Left ventricle myocardium inferior (tissue), 1 donor: ENCODE measurements at regions not wholly inside any gene's neighbourhood (a gene's known extent, or its start where the extent isn't known, plus 50 kb on each side); places are given as distances from the start of the nearest gene placed in this dataset.
A peak's percentile ranks its signal among the peaks of the same experiment; 100 is the strongest.

Source experiments
- DNase-seq: peaks from one replicate; pipeline ENCODE4 v3.0.0-alpha.2; 2020
- H3K27ac ChIP-seq: fragments of 200-600 bp; replicated peaks from 2 replicates; pipeline ENCODE4 v1.8.0; 2021
- H3K27me3 ChIP-seq: fragments of 200-600 bp; 2 replicates; pipeline ENCODE4 v1.8.0; 2021; ENCODE audit warnings: low read depth
- H3K36me3 ChIP-seq: fragments of 200-600 bp; 2 replicates; pipeline ENCODE4 v1.8.0; 2021
- H3K4me1 ChIP-seq: fragments of 200-600 bp; 2 replicates; pipeline ENCODE4 v1.8.0; 2021
- H3K4me3 ChIP-seq: fragments of 200-600 bp; 2 replicates; pipeline ENCODE4 v1.8.0; 2021; ENCODE audit warnings: mild to moderate bottlenecking, moderate library complexity
- H3K9me3 ChIP-seq: fragments of 200-600 bp; replicated peaks from 2 replicates; pipeline ENCODE4 v1.8.0; 2021
- intact Hi-C: fragments of 100-400 bp; cut with micrococcal nuclease; formaldehyde crosslinking; loops from one replicate; pipeline ENCODE4 v1.11.0; 2022
- TF ChIP-seq, protein P1 (sequence below): fragments of 200-600 bp; IDR thresholded peaks from 2 replicates; pipeline ENCODE4 v1.8.0; 2021; ENCODE audit warnings: antibody characterized with exemption, mild to moderate bottlenecking, borderline replicate concordance
- donor health status: DM: no; HTN: yes; CAD: no; lungs with severe emphysema.

DNA sequence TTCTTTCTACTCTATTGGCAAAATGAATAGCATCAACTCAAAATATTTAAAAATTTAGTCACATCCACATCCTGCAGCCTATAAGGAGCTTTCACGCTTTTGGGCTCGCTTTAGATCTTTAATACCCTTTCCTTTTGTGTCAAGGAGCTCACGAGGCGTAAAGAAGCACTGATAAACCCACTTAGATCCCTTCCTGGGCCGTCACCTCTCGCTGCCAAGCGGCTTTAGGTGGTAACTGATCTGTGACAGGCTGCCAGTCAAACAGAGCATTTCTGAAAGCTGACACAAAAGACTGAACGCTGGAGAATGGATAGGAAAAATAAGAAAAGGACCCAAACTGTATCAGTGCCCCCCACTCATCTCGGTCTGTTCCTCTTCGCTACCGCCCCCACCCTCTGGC, 385.7 kb upstream of the MMS22L start:
- TF ChIP-seq, protein P1, sequence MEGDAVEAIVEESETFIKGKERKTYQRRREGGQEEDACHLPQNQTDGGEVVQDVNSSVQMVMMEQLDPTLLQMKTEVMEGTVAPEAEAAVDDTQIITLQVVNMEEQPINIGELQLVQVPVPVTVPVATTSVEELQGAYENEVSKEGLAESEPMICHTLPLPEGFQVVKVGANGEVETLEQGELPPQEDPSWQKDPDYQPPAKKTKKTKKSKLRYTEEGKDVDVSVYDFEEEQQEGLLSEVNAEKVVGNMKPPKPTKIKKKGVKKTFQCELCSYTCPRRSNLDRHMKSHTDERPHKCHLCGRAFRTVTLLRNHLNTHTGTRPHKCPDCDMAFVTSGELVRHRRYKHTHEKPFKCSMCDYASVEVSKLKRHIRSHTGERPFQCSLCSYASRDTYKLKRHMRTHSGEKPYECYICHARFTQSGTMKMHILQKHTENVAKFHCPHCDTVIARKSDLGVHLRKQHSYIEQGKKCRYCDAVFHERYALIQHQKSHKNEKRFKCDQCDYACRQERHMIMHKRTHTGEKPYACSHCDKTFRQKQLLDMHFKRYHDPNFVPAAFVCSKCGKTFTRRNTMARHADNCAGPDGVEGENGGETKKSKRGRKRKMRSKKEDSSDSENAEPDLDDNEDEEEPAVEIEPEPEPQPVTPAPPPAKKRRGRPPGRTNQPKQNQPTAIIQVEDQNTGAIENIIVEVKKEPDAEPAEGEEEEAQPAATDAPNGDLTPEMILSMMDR = no peak
- H3K4me3 ChIP-seq = peak overlapping the region; percentile 57
- no peaks in the 10 kb centered on the region for H3K36me3 ChIP-seq
- peaks cover 16% of the 10 kb centered on the region for H3K4me1 ChIP-seq
- DNase-seq = no peak
- intact Hi-C loops = no loop called here
- no peaks in the 10 kb centered on the region for H3K9me3 ChIP-seq
- H3K27me3 ChIP-seq = no peaks in the 10 kb centered on the region
- H3K27ac ChIP-seq = peak overlapping the region; percentile 41

DNA sequence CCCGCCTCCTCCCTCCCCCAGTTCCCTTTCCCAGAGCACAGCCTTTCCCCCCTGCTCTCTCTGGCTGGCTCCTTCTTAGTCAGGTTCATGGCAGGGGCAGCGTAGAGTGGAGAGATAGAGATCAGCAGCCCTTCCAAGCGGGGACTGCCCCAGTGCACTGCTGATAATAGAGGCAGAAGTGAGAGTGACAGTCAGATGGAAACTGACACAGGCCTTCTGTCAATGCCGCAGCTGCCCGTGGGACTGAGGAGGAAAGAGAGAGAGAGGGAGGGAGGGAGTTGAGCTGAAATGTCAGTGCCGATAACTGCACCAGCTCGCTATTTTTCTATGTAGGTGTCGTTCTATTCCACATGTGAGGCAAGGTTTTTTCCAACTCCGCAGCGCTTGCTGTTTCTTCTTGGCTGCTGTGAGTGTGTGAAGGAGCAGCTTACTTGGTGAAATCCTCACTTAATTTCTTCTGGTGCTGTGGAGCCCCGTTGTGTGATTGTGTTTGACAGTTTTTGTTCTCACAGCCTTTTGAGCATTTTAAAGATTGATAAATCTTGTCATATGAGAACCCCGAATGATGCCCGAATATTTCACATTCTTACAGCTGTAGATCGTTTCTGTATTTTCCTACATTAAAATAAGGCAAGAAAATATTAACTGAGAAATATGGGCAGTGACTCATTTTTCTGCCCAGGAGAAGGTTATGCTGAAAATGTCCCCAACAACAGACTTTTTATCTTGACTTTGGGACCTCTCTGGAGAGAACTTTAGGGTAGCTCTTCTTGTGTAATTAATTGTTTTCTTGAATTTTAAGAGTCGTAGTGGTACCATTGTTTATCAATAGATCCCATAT, 386.4 kb upstream of the MMS22L start:
- peak overlapping the region; percentile 57 for H3K4me3 ChIP-seq
- no peaks in the 10 kb centered on the region for H3K36me3 ChIP-seq
- TF ChIP-seq, protein P1 = no peak
- intact Hi-C loops = no loop called here
- no peaks in the 10 kb centered on the region for H3K27me3 ChIP-seq
- peaks cover 16% of the 10 kb centered on the region for H3K4me1 ChIP-seq
- H3K9me3 ChIP-seq = no peaks in the 10 kb centered on the region
- peak overlapping the region; percentile 41 for H3K27ac ChIP-seq
- peak; percentile 18 for DNase-seq

DNA sequence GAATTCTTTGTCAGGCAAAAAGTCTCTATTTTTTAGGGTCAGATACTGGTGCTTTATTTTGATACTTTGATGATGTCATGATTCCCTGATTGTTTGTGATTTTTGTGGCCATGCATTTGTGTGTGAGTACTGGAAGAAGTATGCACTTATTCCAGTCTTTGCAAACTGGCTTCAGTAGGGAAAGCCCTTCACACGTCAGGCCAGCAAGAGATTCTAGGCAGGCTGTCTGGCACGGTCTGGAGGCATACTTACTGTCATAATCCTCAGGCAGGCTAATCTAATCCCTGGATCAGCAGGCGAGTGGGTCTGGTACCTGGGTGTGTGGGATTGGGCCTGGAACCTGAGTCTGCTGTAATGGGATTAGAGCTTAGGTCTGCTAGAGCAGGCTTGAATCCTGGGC, 391.8 kb upstream of the MMS22L start:
- intact Hi-C loops = no loop called here
- Histone ChIP-seq H3K27me3 (no peaks in the 10 kb centered on the region), H3K4me3 (no peak overlapping the region), H3K9me3 (no peaks in the 10 kb centered on the region), H3K27ac (no peak overlapping the region), H3K4me1 (peaks cover 1% of the 10 kb centered on the region), H3K36me3 (no peaks in the 10 kb centered on the region)
- TF ChIP-seq, protein P1 = no peak
- no peak for DNase-seq

DNA sequence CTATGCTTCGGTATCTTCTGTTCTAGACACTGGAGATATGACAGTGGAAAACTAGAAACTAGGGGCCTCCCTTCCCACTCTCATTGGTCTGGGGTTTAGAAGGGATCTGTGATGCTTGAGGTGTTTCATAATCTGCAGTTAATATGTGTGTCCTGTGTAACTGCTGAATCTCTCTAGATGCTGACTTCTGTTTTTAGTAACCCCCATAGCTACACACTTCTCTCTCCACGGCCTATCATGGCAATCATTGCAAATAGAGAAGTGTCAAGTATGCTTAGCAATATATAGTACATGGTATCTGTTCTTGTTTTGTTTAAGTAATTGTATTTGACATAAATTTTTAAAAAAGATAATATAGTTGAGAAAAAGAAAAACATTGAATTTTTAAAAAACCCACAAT, 394.6 kb upstream of the MMS22L start:
- Histone ChIP-seq H3K4me3 (no peak overlapping the region), H3K4me1 (no peaks in the 10 kb centered on the region), H3K36me3 (no peaks in the 10 kb centered on the region), H3K27me3 (no peaks in the 10 kb centered on the region), H3K9me3 (no peaks in the 10 kb centered on the region), H3K27ac (no peak overlapping the region)
- TF ChIP-seq, protein P1 = no peak
- no peak for DNase-seq
- intact Hi-C loops = no loop called here

DNA sequence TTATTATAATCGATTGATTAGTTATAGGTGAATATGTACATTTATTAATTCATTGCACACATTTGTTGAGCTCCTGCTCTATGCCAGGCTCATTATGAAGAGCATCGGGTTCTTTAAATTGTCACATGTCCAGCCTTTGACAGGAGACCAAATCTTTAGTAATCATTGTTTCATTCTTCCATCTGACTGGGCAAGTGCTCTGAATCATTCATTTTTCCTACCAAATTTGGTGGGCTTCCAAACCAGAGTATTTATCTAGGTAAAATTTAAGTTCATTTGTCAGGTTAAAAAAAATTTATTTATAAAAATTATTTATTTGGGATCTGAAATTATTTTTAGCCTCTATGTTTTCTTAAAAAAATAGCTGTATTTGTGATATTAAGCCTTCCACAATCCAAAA, 404.9 kb upstream of the MMS22L start:
- TF ChIP-seq, protein P1 = no peak

More for the DNA sequence above, 404.9 kb upstream of the MMS22L start:
- no peaks in the 10 kb centered on the region for H3K4me1 ChIP-seq
- DNase-seq = no peak
- H3K4me3 ChIP-seq = no peak overlapping the region
- no peak overlapping the region for H3K27ac ChIP-seq
- no peaks in the 10 kb centered on the region for H3K9me3 ChIP-seq
- intact Hi-C loops = no loop called here
- H3K27me3 ChIP-seq = no peaks in the 10 kb centered on the region
- H3K36me3 ChIP-seq = no peaks in the 10 kb centered on the region
